Lower leg skin (tissue), 3 donors: ENCODE measurements at regions not wholly inside any gene's neighbourhood (a gene's known extent, or its start where the extent isn't known, plus 50 kb on each side); places are given as distances from the start of the nearest gene placed in this dataset.

Experiments
- CTCF ChIP-seq, 3 donors: fragments of 450-650 bp; IDR thresholded peaks; one replicate each; pipeline ENCODE4 v1.5.1; 2016; ENCODE audit warnings: antibody characterized with exemption in 3 of 3, mild to moderate bottlenecking in 3 of 3, moderate library complexity in 2 of 3
- POLR2A ChIP-seq, 2 donors: fragments of 450-650 bp; IDR thresholded peaks; one replicate each; pipeline ENCODE4 v1.6.1; 2016 to 2017; ENCODE audit warnings: antibody characterized with exemption in 2 of 2, mild to moderate bottlenecking in 1 of 2, moderate library complexity in 1 of 2

- no peak for TF ChIP-seq CTCF (IDR thresholded peaks at IDR 0.05)
- TF ChIP-seq POLR2A (IDR thresholded peaks at IDR 0.05) = no peak
Measured at GRCh38 chr9:87095951-87096350, 148.6 kb upstream of the GAS1 start.
